K562 (cell line): ENCODE measurements at regions not wholly inside any gene's neighbourhood (a gene's known extent, or its start where the extent isn't known, plus 50 kb on each side); places are given as distances from the start of the nearest gene placed in this dataset.
A peak's percentile ranks its signal among the peaks of the same experiment; 100 is the strongest.

Experiments used
- BRCA1 ChIP-seq, 2 experiments: fragments of 450-650 bp in 1 of 2; sonication (generic) in 1 of 2; formaldehyde crosslinking in 1 of 2; IDR thresholded peaks; 2 replicates each; pipeline versions ENCODE4 v1.5.0 to v1.6.1; 2017 to 2020; ENCODE audit warnings: mild to moderate bottlenecking in 1 of 2, missing genetic modification reagents in 1 of 2
- CEBPG ChIP-seq, 3 experiments: fragments of 200-800 bp in 1 of 3; sonication (Bioruptor generic) in 1 of 3; sonication (generic) in 1 of 3; formaldehyde crosslinking in 1 of 3; IDR thresholded peaks in 2 of 3; conservative IDR thresholded peaks in 1 of 3; 2 replicates each; pipeline versions ENCODE4 v1.6.1 to v1.8.0; 2016 to 2022; ENCODE audit warnings: missing compliant biosample characterization in 2 of 3, missing genetic modification characterization in 2 of 3, mild to moderate bottlenecking in 1 of 3, missing genetic modification reagents in 1 of 3
- CREB1 ChIP-seq, 2 experiments: sonication (generic) in 1 of 2; formaldehyde crosslinking in 1 of 2; IDR thresholded peaks; 2 replicates each; pipeline versions ENCODE4 v1.6.1 to v1.8.0; 2012 to 2022; ENCODE audit warnings: inconsistent platforms in 1 of 2, mild to moderate bottlenecking in 1 of 2, missing genetic modification reagents in 1 of 2, moderate library complexity in 1 of 2
- DACH1 ChIP-seq: fragments of 450-650 bp; IDR thresholded peaks from 2 replicates; pipeline ENCODE4 v1.6.1; 2018; ENCODE audit not compliant: partially characterized antibody
- E2F8 ChIP-seq: fragments of 450-650 bp; IDR thresholded peaks from 2 replicates; pipeline ENCODE4 v1.7.1; 2018; ENCODE audit warnings: mild to moderate bottlenecking, low read depth; ENCODE audit not compliant: partially characterized antibody
- FOXP1 ChIP-seq: sonication (generic); formaldehyde crosslinking; IDR thresholded peaks from 2 replicates; pipeline ENCODE4 v1.8.0; 2022; ENCODE audit warnings: mild to moderate bottlenecking, missing genetic modification reagents
- HMGN3 ChIP-seq: IDR thresholded peaks from 2 replicates; pipeline ENCODE4 v1.6.1; 2011; ENCODE audit warnings: borderline replicate concordance, low read depth, mild to moderate bottlenecking, mixed read lengths, low read length; ENCODE audit not compliant: insufficient read length; ENCODE audit errors: extremely low read depth
- L3MBTL2 ChIP-seq: fragments of 450-650 bp; IDR thresholded peaks from 2 replicates; pipeline ENCODE4 v1.6.1; 2016; ENCODE audit warnings: mild to moderate bottlenecking, moderate library complexity
- PCBP2 ChIP-seq: fragments of 200-400 bp; formaldehyde crosslinking; IDR thresholded peaks from 2 replicates; pipeline ENCODE4 v1.6.1; 2018; ENCODE audit warnings: low read length, low read depth, mild to moderate bottlenecking, moderate library complexity; ENCODE audit not compliant: poor library complexity, severe bottlenecking
- PML ChIP-seq: IDR thresholded peaks from 2 replicates; pipeline ENCODE4 v1.6.1; 2012; ENCODE audit warnings: low read length, inconsistent platforms
- TAL1 ChIP-seq: fragments of 450-650 bp; IDR thresholded peaks from 2 replicates; pipeline ENCODE4 v1.6.1; 2016; ENCODE audit warnings: mild to moderate bottlenecking
- ZBED1 ChIP-seq: IDR thresholded peaks from 2 replicates; pipeline ENCODE4 v1.6.1; 2014
- ZNF445 ChIP-seq: fragments of 250-450 bp; sonication (Bioruptor Pico); IDR thresholded peaks from 2 replicates; pipeline ENCODE4 v1.4.0; 2020; ENCODE audit warnings: low read depth, mild to moderate bottlenecking, moderate library complexity
- ZNF518B ChIP-seq: fragments of 250-450 bp; sonication (Bioruptor Pico); IDR thresholded peaks from 2 replicates; pipeline ENCODE4 v1.5.0; 2021; ENCODE audit warnings: mild to moderate bottlenecking, moderate library complexity

GRCh38 chr6:28719275-28719940 is 193.7 kb downstream of the GPX5 start (continued):
- TF ChIP-seq PCBP2 (no peak), CREB1 (IDR thresholded peaks at IDR 0.05) (0 out of 2 replicates have a peak, but pooled peaks have one; percentile 32), CREB1 (CRISPR knock-in tag; IDR thresholded peaks at IDR 0.05) (no peak), BRCA1 (IDR thresholded peaks at IDR 0.05) (no peak), BRCA1 (CRISPR knock-in tag; IDR thresholded peaks at IDR 0.05) (no peak), CEBPG (CRISPR knock-in tag; IDR thresholded peaks at IDR 0.05) (peak; percentile 52), CEBPG (tag; conservative IDR thresholded peaks at IDR 0.05 in 1 of 2, IDR thresholded peaks at IDR 0.05 in 1 of 2) (peak; percentile 82 to 93), ZNF445 (no peak), FOXP1 (no peak), ZBED1 (no peak), DACH1 (no peak), TAL1 (0 out of 2 replicates have a peak, but pooled peaks have one; percentile 3), PML (no peak), E2F8 (no peak), HMGN3 (no peak), ZNF518B (CRISPR knock-in tag) (no peak), L3MBTL2 (peak; percentile 90)
